ENCODE measurements at regions not wholly inside any gene's neighbourhood (a gene's known extent, or its start where the extent isn't known, plus 50 kb on each side); places are given as distances from the start of the nearest gene placed in this dataset.
"Not testable (repeated sequence)": the region's sequence is repeated elsewhere in the genome, so short reads cannot be mapped to it uniquely, and the experiment has no call there.

DNA sequence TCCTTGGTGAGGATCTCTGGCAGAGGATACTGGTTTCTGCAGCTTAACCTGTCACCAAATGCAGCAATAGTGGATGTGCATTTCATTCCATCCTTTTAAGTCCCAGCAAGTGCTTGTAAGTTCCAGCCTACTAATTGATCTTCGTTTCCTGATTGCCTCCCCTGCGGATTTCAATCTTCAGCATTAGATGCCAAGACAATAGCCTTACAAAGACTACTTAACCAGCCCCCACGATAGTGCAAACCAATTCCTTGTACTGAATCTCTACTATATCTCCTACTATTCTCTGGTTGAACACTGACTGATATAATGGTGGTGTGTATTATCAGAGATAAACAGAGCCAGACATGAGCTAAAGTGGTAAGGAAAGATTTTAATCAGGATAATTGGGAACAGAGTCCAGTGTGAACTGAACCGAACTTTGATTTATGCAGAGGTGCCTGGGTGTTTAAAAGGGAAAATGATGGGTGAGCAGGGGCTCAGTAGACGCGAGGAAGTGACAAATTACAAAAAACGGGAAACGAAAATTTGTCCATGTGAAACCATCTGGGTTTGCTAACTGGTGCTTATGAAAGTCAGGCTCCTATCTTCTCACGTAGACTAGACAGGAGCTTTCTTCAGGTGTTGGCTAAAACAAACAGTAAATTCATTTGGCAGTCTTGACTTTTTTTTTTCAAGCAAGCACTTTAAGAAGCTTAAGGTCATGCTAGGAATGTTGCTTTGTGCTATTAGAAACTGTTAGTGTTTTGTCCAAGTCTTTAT, 106.9 kb upstream of the ST8SIA4 start:
- no peak for DNase-seq (ENCODE audit: extremely low spot score, insufficient read length, low read depth)
- peak; percentile 91 for FAIRE-seq

DNA sequence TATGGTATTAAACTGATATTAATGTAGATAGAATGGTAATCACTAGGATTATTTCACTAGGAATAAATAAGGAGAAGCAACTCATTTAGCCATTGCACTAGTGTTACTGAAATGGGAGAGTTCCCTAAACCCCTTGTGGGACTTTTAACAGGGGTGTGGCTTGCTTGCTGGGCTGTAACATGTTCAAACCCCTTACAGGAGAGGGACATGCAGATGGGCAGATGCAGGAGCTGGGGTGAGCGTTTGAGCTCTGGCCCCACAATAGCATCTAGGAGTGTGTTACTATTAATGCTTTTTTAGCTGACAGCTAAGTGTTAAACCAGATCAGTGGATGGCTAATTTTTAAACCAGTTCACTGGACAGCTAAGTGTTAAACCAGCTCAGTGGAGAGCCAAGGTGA, 89.3 kb upstream of the ST8SIA4 start:
- DNase-seq (ENCODE audit: extremely low spot score, insufficient read length, low read depth) = no peak
- FAIRE-seq = no peak

GRCh38 chr5:100983601-100984000, 80.5 kb upstream of the ST8SIA4 start:
- DNase-seq (ENCODE audit: extremely low spot score, insufficient read length, low read depth); FAIRE-seq: not testable (repeated sequence)

DNA sequence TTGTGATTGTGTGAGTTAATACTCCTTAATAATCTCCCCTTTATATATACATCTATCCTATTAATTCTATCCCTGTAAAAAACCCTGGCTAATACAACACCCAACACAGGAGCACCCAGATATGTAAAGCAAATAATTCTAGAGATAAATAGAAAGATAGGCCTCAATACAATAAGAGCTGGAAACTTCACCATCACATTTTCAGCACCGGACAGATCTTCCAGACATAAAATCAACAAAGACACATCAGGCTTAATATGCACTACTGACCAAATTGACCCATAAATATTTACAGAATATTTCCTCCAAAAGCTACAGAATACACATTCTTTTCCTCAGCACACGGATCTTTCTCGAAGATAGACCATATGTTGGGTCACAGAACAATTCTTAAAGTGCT, 71.0 kb upstream of the ST8SIA4 start:
- FAIRE-seq (no peak), DNase-seq (ENCODE audit: extremely low spot score, insufficient read length, low read depth) (no peak)

- FAIRE-seq (no peak), DNase-seq (ENCODE audit: extremely low spot score, insufficient read length, low read depth) (no peak)
Measured at GRCh38 chr5:100970646-100971255, 67.7 kb upstream of the ST8SIA4 start.

GRCh38 chr5:100965291-100965690, 62.2 kb upstream of the ST8SIA4 start:
- no peak for FAIRE-seq
- DNase-seq (ENCODE audit: extremely low spot score, insufficient read length, low read depth) = no peak

Measured in GM18507 (cell line).